ENCODE measurements at regions not wholly inside any gene's neighbourhood (a gene's known extent, or its start where the extent isn't known, plus 50 kb on each side); places are given as distances from the start of the nearest gene placed in this dataset.

GRCh38 chr16:72470541-72470940 lies 298.6 kb upstream of the PMFBP1 start:
- Histone ChIP-seq H3K36me3 (ENCODE audit: insufficient read depth, low read length) (no peaks in the 10 kb centered on the region), H3K79me2 (ENCODE audit: insufficient read depth, low read length) (no peaks in the 10 kb centered on the region), H3K27me3 (ENCODE audit: insufficient read depth, low read length) (no peaks in the 10 kb centered on the region), H3K4me2 (ENCODE audit: insufficient read depth, low read length) (no peak overlapping the region), H3K9me3 (ENCODE audit: low read depth, low read length) (no peaks in the 10 kb centered on the region), H3K4me1 (ENCODE audit: insufficient read depth, low read length) (peaks cover 18% of the 10 kb centered on the region), H4K20me1 (ENCODE audit: insufficient read depth, low read length) (no peaks in the 10 kb centered on the region), H3K27ac (ENCODE audit: low read depth, low read length) (no peak overlapping the region), H3K4me3 (ENCODE audit: insufficient read depth, low read length) (no peak overlapping the region), H2AFZ (ENCODE audit: low read length) (no peak overlapping the region)
- DNase-seq (ENCODE audit: insufficient read length, low spot score, missing footprints) = no peak
- TF ChIP-seq CTCF (IDR thresholded peaks at IDR 0.05; ENCODE audit: extremely low read depth, low read depth, low read length) = no peak

GRCh38 chr16:72469932-72470331 lies 298.0 kb upstream of the PMFBP1 start:
- no peak for DNase-seq (ENCODE audit: insufficient read length, low spot score, missing footprints)
- H2AFZ ChIP-seq (ENCODE audit: low read length) = no peak overlapping the region
- H3K4me1 ChIP-seq (ENCODE audit: insufficient read depth, low read length) = peaks cover 14% of the 10 kb centered on the region
- H3K79me2 ChIP-seq (ENCODE audit: insufficient read depth, low read length) = no peaks in the 10 kb centered on the region
- no peak for TF ChIP-seq CTCF (IDR thresholded peaks at IDR 0.05; ENCODE audit: extremely low read depth, low read depth, low read length)
- H3K4me2 ChIP-seq (ENCODE audit: insufficient read depth, low read length) = no peak overlapping the region
- H4K20me1 ChIP-seq (ENCODE audit: insufficient read depth, low read length) = no peaks in the 10 kb centered on the region
- H3K4me3 ChIP-seq (ENCODE audit: insufficient read depth, low read length) = no peak overlapping the region
- H3K27ac ChIP-seq (ENCODE audit: low read depth, low read length) = no peak overlapping the region
- H3K27me3 ChIP-seq (ENCODE audit: insufficient read depth, low read length) = no peaks in the 10 kb centered on the region
- no peaks in the 10 kb centered on the region for H3K9me3 ChIP-seq (ENCODE audit: low read depth, low read length)
- H3K36me3 ChIP-seq (ENCODE audit: insufficient read depth, low read length) = no peaks in the 10 kb centered on the region

- H3K4me1 ChIP-seq (ENCODE audit: insufficient read depth, low read length) = peaks cover under 1% of the 10 kb centered on the region
- no peaks in the 10 kb centered on the region for H4K20me1 ChIP-seq (ENCODE audit: insufficient read depth, low read length)
- no peak for TF ChIP-seq CTCF (IDR thresholded peaks at IDR 0.05; ENCODE audit: extremely low read depth, low read depth, low read length)
- no peaks in the 10 kb centered on the region for H3K27me3 ChIP-seq (ENCODE audit: insufficient read depth, low read length)
- no peaks in the 10 kb centered on the region for H3K9me3 ChIP-seq (ENCODE audit: low read depth, low read length)
- no peak overlapping the region for H3K4me2 ChIP-seq (ENCODE audit: insufficient read depth, low read length)
- no peaks in the 10 kb centered on the region for H3K79me2 ChIP-seq (ENCODE audit: insufficient read depth, low read length)
- no peak overlapping the region for H3K4me3 ChIP-seq (ENCODE audit: insufficient read depth, low read length)
- no peaks in the 10 kb centered on the region for H3K36me3 ChIP-seq (ENCODE audit: insufficient read depth, low read length)
- H3K27ac ChIP-seq (ENCODE audit: low read depth, low read length) = no peak overlapping the region
- H2AFZ ChIP-seq (ENCODE audit: low read length) = no peak overlapping the region
- peak; percentile 29 for DNase-seq (ENCODE audit: insufficient read length, low spot score, missing footprints)
Measured at GRCh38 chr16:72468582-72468981, 296.6 kb upstream of the PMFBP1 start.

- H4K20me1 ChIP-seq (ENCODE audit: insufficient read depth, low read length) = no peaks in the 10 kb centered on the region
- no peaks in the 10 kb centered on the region for H3K79me2 ChIP-seq (ENCODE audit: insufficient read depth, low read length)
- H2AFZ ChIP-seq (ENCODE audit: low read length) = no peak overlapping the region
- H3K4me2 ChIP-seq (ENCODE audit: insufficient read depth, low read length) = no peak overlapping the region
- H3K4me1 ChIP-seq (ENCODE audit: insufficient read depth, low read length) = no peaks in the 10 kb centered on the region
- H3K9me3 ChIP-seq (ENCODE audit: low read depth, low read length) = no peaks in the 10 kb centered on the region
- H3K36me3 ChIP-seq (ENCODE audit: insufficient read depth, low read length) = no peaks in the 10 kb centered on the region
- no peak overlapping the region for H3K4me3 ChIP-seq (ENCODE audit: insufficient read depth, low read length)
- no peaks in the 10 kb centered on the region for H3K27me3 ChIP-seq (ENCODE audit: insufficient read depth, low read length)
- DNase-seq (ENCODE audit: insufficient read length, low spot score, missing footprints) = no peak
- no peak overlapping the region for H3K27ac ChIP-seq (ENCODE audit: low read depth, low read length)
- peak; percentile 73 for TF ChIP-seq CTCF (IDR thresholded peaks at IDR 0.05; ENCODE audit: extremely low read depth, low read depth, low read length)
Measured at GRCh38 chr16:72467157-72467759, 295.3 kb upstream of the PMFBP1 start.
